ENCODE measurements at regions not wholly inside any gene's neighbourhood (a gene's known extent, or its start where the extent isn't known, plus 50 kb on each side); places are given as distances from the start of the nearest gene placed in this dataset.

- in situ Hi-C loops (cut with MboI; ENCODE audit: low sequenced_read_pairs) (no loop called here), intact Hi-C loops (cut with micrococcal nuclease) (no loop called here), dilution Hi-C loops (cut with HindIII; ENCODE audit: low sequenced_read_pairs, unreplicated experiment) (no loop called here)
- ChIA-PET POLR2A (ENCODE audit: unreplicated experiment) (no interaction called here), CTCF (no interaction called here)
- no peak for DNase-seq
- no peak overlapping the region for H2BK20ac ChIP-seq (ENCODE audit: low read depth, low read length)
- H3K4me3 ChIP-seq (ENCODE audit: insufficient read depth, low read depth, low read length), result no peak overlapping the region
- TF ChIP-seq CHD1 (IDR thresholded peaks at IDR 0.05; ENCODE audit: low read depth, low read length) (no peak), RCOR1 (IDR thresholded peaks at IDR 0.05; ENCODE audit: insufficient replicate concordance, low read length) (no peak), NFE2L2 (IDR thresholded peaks at IDR 0.05; ENCODE audit: low read depth, low read length) (no peak), CEBPB (IDR thresholded peaks at IDR 0.05; ENCODE audit: low read depth, low read length) (no peak), RAD21 (IDR thresholded peaks at IDR 0.05; ENCODE audit: low read length) (no peak), BHLHE40 (IDR thresholded peaks at IDR 0.05; ENCODE audit: low read depth, low read length) (no peak), SMC3 (IDR thresholded peaks at IDR 0.05; ENCODE audit: low read depth, low read length) (no peak), ELK1 (IDR thresholded peaks at IDR 0.05; ENCODE audit: borderline replicate concordance, low read depth, low read length) (no peak), MAZ (IDR thresholded peaks at IDR 0.05; ENCODE audit: borderline replicate concordance, low read depth, low read length) (no peak), MAFK (IDR thresholded peaks at IDR 0.05; ENCODE audit: low read depth, low read length) (no peak), RFX5 (IDR thresholded peaks at IDR 0.05; ENCODE audit: low read depth, low read length) (no peak), MXI1 (IDR thresholded peaks at IDR 0.05; ENCODE audit: borderline replicate concordance, low read depth, low read length) (no peak), POLR2A (IDR thresholded peaks at IDR 0.05; ENCODE audit: low read depth, low read length) (no peak), FOS (IDR thresholded peaks at IDR 0.05; ENCODE audit: low read depth, low read length) (no peak), CTCF (conservative IDR thresholded peaks at IDR 0.05; ENCODE audit: low read depth, low read length) (no peak), USF2 (IDR thresholded peaks at IDR 0.05; ENCODE audit: low read depth, low read length) (no peak)
- no peaks in the 10 kb centered on the region for H3K9me1 ChIP-seq (ENCODE audit: insufficient read depth, low read length)
- H3K79me1 ChIP-seq (ENCODE audit: low read depth in 1 of 2, low read length in 2 of 2), result no peaks in the 10 kb centered on the region
- H2AK5ac ChIP-seq (ENCODE audit: low read depth, low read length), result no peak overlapping the region
- no peaks in the 10 kb centered on the region for H3K4me1 ChIP-seq (ENCODE audit: control insufficient read depth, insufficient read depth, low read length)
- BruUV-seq (replicated peaks), result no TSS peak
- H3K9ac ChIP-seq (ENCODE audit: low read depth, low read length), result no peak overlapping the region
- no peak overlapping the region for H3K14ac ChIP-seq (replicated peaks; ENCODE audit: low read depth, low read length)
- H3K4me2 ChIP-seq (ENCODE audit: low read depth, low read length), result no peak overlapping the region
- H2BK120ac ChIP-seq (ENCODE audit: low read depth, low read length), result no peak overlapping the region
- H3K23ac ChIP-seq (ENCODE audit: low read depth, low read length), result no peak overlapping the region
- H2BK5ac ChIP-seq (ENCODE audit: low read depth, low read length, poor library complexity, severe bottlenecking), result no peak overlapping the region
- 0% methylated on average over 1 of the region's 2 CpGs; no CpG with 5 or more reads in 1 of the 2 experiments for WGBS, 2 experiments (ENCODE audit: extremely low coverage in 2 of 2, insufficient read length in 1 of 2)
- no peaks in the 10 kb centered on the region for H3K36me3 ChIP-seq (ENCODE audit: control insufficient read depth, insufficient read depth, low read length)
- H3K4ac ChIP-seq (ENCODE audit: low read depth, low read length), result no peak overlapping the region
- no peak overlapping the region for H2AK9ac ChIP-seq (replicated peaks; ENCODE audit: low read depth, low read length, poor library complexity)
- no peak overlapping the region for H3K27ac ChIP-seq (ENCODE audit: insufficient read depth, low read length)
- no peak overlapping the region for H4K8ac ChIP-seq (ENCODE audit: low read depth in 2 of 2, low read length in 2 of 2)
- H2AFZ ChIP-seq (replicated peaks; ENCODE audit: low read length, poor library complexity), result no peak overlapping the region
- no peak overlapping the region for H4K91ac ChIP-seq (ENCODE audit: insufficient read depth, low read depth, low read length)
- no peaks in the 10 kb centered on the region for H3K27me3 ChIP-seq (ENCODE audit: control insufficient read depth, insufficient read depth, low read length)
- no peak overlapping the region for H2BK15ac ChIP-seq (ENCODE audit: low read depth, low read length)
- H3K18ac ChIP-seq (ENCODE audit: low read depth, low read length), result no peak overlapping the region
- no peaks in the 10 kb centered on the region for H3K9me3 ChIP-seq (ENCODE audit: control insufficient read depth, insufficient read depth, low read length)
- no peak for ATAC-seq (ENCODE audit: low read depth)
- H4K5ac ChIP-seq (ENCODE audit: low read depth, low read length), result no peak overlapping the region
- no peak overlapping the region for H3K56ac ChIP-seq (ENCODE audit: extremely low read depth, insufficient read depth, low read length)
- no peaks in the 10 kb centered on the region for H4K20me1 ChIP-seq (ENCODE audit: insufficient read depth, low read length)
Measured at GRCh38 chr4:72215198-72215597, 183.4 kb downstream of the NPFFR2 start.

Measured in IMR-90 (cell line).